Bronchial epithelial cell (primary cell): ENCODE measurements at regions not wholly inside any gene's neighbourhood (a gene's known extent, or its start where the extent isn't known, plus 50 kb on each side); places are given as distances from the start of the nearest gene placed in this dataset.

Source experiments
- DNase-seq: peaks from one replicate; pipeline ENCODE4 v3.0.0-alpha.2; 2010; ENCODE audit warnings: low read depth
- FAIRE-seq: peaks from 2 replicates; lab custom pipeline; 2011; peaks lifted over from hg19 to GRCh38; lab: Jason Lieb, UNC
- H3K27me3 ChIP-seq: 2 replicates; pipeline ENCODE4 v1.5.1; 2011; ENCODE audit warnings: low read length; ENCODE audit not compliant: control insufficient read depth, insufficient read depth
- H3K36me3 ChIP-seq: 2 replicates; pipeline ENCODE4 v1.5.1; 2011; ENCODE audit warnings: low read length; ENCODE audit not compliant: control insufficient read depth, insufficient read depth
- H3K4me3 ChIP-seq: 2 replicates; pipeline ENCODE4 v1.5.1; 2011; ENCODE audit warnings: mild to moderate bottlenecking, low read depth, low read length, control low read depth
- CTCF ChIP-seq: IDR thresholded peaks from 2 replicates; pipeline ENCODE4 v1.5.1; 2011; ENCODE audit warnings: mild to moderate bottlenecking, moderate library complexity, low read length, control low read depth, inconsistent platforms; ENCODE audit not compliant: insufficient read depth, severe bottlenecking

GRCh38 chr2:220043155-220043989, 415.9 kb downstream of the SLC4A3 start:
- no peak for DNase-seq
- no peak for TF ChIP-seq CTCF
- Histone ChIP-seq H3K27me3 (no peaks in the 10 kb centered on the region), H3K36me3 (no peaks in the 10 kb centered on the region), H3K4me3 (no peak overlapping the region)
- FAIRE-seq = no peak

GRCh38 chr2:220043990-220044335, 416.5 kb downstream of the SLC4A3 start:
- FAIRE-seq = no peak
- TF ChIP-seq CTCF = no peak
- DNase-seq = no peak
- Histone ChIP-seq H3K27me3 (no peaks in the 10 kb centered on the region), H3K36me3 (no peaks in the 10 kb centered on the region), H3K4me3 (no peak overlapping the region)

- Histone ChIP-seq H3K27me3 (no peaks in the 10 kb centered on the region), H3K36me3 (no peaks in the 10 kb centered on the region), H3K4me3 (no peak overlapping the region)
- FAIRE-seq = peak; percentile 13
- TF ChIP-seq CTCF = no peak
- no peak for DNase-seq
Measured at GRCh38 chr2:220044383-220044782, 417.0 kb downstream of the SLC4A3 start.

GRCh38 chr2:220046507-220046906, 419.1 kb downstream of the SLC4A3 start:
- Histone ChIP-seq H3K36me3 (no peaks in the 10 kb centered on the region), H3K27me3 (no peaks in the 10 kb centered on the region), H3K4me3 (no peak overlapping the region)
- DNase-seq (no peak), FAIRE-seq (no peak)
- no peak for TF ChIP-seq CTCF

GRCh38 chr2:220051716-220052115, 424.3 kb downstream of the SLC4A3 start:
- FAIRE-seq (no peak), DNase-seq (no peak)
- TF ChIP-seq CTCF = no peak
- no peak overlapping the region for H3K4me3 ChIP-seq
- H3K36me3 ChIP-seq = no peaks in the 10 kb centered on the region
- H3K27me3 ChIP-seq = no peaks in the 10 kb centered on the region

- DNase-seq = no peak
- Histone ChIP-seq H3K4me3 (no peak overlapping the region), H3K36me3 (no peaks in the 10 kb centered on the region), H3K27me3 (no peaks in the 10 kb centered on the region)
- FAIRE-seq = no peak
- TF ChIP-seq CTCF = no peak
Measured at GRCh38 chr2:220053919-220054318, 426.5 kb downstream of the SLC4A3 start.
